HG03066 (cell line): ENCODE measurements at regions not wholly inside any gene's neighbourhood (a gene's known extent, or its start where the extent isn't known, plus 50 kb on each side); places are given as distances from the start of the nearest gene placed in this dataset.
"Not testable (repeated sequence)": the region's sequence is repeated elsewhere in the genome, so short reads cannot be mapped to it uniquely, and the experiment has no call there.

ENCODE experiments used
- ATAC-seq: cut with Tn5 transposase; IDR thresholded peaks from one replicate; pipeline ENCODE4 v1.9.1; 2021; ENCODE audit warnings: low read depth; ENCODE audit not compliant: unreplicated experiment

GRCh38 chr4:38367642-38368174 lies 296.3 kb upstream of the KLF3 start:
- no peak for ATAC-seq

DNA sequence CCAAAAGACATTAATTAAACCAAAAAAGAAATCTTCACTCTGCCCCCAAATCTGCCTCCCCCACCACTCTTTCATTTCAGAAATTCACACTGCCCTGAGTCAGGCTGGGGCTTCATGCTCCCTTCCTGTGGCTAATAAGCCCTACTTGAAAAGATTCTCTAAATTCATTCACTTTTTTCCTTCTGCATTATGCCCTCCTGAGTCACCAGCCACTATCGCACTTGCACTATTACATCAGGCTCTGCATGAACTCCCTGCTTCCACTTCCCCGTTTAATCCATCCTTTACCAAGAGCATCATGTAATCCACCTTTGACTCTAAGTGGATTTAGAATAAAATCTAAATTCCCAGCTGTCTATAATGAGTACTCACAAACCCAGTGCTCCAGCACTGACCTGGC lies 295.4 kb upstream of the KLF3 start:
- no peak for ATAC-seq

- no peak for ATAC-seq
Observed at GRCh38 chr4:38371391-38371851, 292.6 kb upstream of the KLF3 start.

DNA sequence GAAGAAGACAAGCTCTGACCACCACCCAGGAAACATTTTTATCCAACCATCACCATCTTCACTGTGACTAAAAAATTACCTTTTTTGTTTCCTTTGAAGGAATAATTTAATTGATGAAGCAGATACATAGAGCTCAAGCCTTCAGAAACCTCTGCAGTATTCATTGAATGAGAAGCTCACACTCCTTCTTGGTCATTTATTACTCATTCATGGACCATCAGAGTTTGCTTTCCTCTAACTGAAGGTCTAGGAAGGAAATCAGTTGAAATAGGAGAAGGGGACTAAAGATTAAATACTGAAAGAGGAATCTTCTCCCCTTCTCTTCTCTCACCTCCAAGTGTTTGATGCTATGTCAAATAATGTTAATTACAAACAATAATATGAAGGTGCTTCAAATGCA lies 290.6 kb upstream of the KLF3 start:
- ATAC-seq: no peak

- no peak for ATAC-seq
Observed at GRCh38 chr4:38377195-38377594, 286.8 kb upstream of the KLF3 start.

DNA sequence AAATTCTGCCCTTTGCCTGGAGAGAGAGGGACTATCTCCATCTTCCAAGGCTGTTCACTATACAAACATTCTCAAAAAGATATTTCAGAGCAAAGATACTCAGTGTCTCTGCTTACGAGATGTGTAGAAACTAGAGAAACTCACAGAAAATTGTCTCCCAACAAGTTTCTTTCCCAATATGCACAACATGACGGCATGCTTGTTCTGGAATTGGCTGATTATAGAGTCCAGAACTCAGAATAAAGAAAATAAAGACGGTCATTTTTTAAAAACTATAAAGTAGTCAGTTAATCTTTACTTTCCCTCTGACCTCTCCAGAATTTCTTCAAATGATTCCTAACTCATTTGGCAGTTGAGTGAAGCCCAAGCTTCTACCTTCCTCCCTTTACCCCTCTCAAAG lies 285.5 kb upstream of the KLF3 start:
- no peak for ATAC-seq

- ATAC-seq: no peak
Observed at GRCh38 chr4:38381788-38382187, 282.2 kb upstream of the KLF3 start.

- ATAC-seq: no peak
Observed at GRCh38 chr4:38382520-38382919, 281.5 kb upstream of the KLF3 start.

DNA sequence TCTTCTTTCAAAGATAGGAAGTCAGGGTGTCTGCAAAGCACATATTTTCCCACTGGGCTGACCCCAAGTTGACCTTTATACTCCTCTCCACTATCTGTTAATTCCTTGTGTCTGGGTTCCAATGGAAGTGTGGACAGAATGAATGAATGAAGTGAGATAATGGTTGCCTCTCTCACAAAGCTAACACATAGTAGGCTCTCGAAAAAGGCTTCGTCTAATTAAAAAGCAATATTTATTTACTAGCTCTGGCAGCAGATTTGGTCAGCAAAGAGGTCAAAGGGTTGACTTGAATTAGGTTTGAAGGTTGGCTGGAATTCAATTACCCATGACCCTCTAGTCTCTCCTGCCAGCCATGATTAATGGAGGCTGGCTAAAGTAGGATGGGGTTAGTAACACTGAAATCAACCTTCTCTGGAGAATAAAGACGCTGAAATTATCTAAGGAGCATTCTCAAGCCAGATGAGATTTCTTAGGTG lies 280.3 kb upstream of the KLF3 start:
- ATAC-seq: no peak

DNA sequence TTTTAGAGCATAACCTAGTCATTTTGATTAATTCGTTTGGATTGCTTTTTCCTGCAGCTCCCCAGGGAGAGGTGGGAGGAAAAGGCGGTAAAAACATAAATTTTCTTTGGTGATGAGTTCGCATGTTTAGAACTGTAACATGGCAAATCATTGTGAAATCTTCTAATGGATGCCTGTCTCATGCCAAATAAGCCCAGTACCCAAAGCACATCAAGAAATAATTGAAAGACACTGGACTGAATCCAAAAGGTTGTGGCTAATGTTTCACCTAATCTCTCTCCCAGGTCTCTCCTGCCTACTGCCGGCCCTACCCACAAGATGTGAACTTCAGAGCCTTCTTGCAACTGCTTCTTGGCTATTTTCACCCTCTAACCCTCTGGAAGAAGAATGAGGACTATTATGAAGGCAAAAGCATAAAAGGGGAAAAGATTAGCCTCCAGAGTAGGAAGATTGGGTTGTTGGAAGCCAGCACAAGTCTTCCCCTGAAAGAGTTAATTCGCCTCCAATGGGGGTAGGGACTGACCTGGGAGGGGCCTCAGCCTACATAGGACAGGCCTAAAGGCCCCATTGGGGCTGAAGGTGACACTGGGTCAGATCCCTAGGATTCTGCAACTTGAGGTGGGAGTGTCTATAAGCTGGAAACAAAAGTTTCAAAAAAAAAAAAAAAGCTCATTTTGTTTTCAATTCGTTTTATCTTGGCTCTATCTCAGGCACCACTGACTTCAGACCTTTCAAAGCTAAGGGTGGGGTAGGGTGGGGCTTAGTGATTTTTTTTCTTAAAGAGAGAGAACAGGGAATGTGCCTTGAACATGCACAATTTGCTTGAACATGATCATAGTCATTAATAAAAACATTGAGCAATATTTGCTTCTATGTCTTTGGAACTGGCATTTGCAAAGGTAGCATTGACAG lies 278.6 kb upstream of the KLF3 start:
- no peak for ATAC-seq

GRCh38 chr4:38386005-38386551 lies 277.9 kb upstream of the KLF3 start:
- ATAC-seq: no peak

- no peak for ATAC-seq
Observed at GRCh38 chr4:38386654-38387188, 277.3 kb upstream of the KLF3 start.

GRCh38 chr4:38387348-38387747 lies 276.7 kb upstream of the KLF3 start:
- no peak for ATAC-seq

DNA sequence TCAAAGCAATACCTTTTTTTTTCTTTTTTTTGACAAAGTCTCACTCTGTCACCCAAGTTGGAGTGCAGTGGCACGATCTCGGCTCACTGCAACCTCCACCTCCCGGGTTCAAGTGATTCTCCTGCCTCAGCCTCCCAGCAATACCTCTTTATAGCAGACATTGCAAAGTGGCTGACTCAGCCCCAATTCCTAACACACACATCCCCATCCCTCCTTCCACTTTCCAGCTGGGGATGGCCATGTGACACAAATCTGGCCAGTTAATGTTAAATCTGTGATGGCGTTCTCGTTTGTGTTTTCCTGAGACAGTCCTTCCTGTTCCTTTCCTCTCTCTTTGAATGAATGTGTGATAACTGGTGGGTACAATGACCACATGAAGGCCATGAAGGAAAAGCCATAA lies 276.2 kb upstream of the KLF3 start:
- ATAC-seq: no peak

DNA sequence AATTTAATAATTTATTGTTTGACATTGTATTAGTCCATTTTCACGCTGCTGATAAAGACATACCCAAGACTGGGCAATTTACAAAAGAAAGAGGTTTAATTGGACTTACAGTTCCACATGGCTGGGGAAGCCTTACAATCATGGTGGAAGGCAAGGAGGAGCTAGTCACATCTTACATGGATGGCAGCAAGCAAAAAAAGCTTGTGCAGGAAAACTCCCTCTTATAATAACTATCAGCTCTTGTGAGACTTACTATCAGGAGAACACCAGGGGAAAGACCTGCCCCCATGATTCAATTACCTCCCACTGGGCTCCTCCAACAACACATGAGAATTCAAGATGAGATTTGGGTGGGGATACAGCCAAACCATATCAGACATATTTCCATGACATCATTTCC lies 275.1 kb upstream of the KLF3 start:
- ATAC-seq: not testable (repeated sequence)

DNA sequence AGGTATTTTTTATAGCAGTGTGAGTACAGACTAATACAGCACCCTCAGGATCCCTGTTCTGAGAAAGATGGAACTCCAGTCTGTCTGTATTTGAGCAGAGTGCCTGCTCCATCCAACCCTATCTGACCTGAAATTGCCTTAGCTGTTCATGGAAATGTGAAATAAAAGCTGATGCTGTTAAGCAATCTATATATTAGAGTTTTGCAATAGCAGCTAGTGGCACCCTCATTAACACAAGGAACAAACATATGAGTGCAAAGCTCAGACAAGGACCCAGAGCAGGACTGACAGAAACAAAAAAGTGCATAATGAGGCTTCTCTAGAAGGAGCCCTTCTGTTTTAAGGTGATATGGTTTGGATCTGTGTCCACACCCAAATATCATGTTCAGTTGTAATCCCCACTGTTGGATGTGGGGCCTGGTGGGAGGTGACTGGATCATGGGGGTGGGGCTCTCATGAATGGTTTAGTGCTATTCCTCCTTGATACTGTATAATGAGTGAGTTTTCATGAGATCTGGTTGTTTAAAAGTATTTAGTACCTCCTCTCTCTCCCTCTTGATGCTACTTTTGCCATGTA lies 272.9 kb upstream of the KLF3 start:
- no peak for ATAC-seq

- ATAC-seq: no peak
Observed at GRCh38 chr4:38392223-38392855, 271.7 kb upstream of the KLF3 start.

- no peak for ATAC-seq
Observed at GRCh38 chr4:38396091-38396490, 267.9 kb upstream of the KLF3 start.

DNA sequence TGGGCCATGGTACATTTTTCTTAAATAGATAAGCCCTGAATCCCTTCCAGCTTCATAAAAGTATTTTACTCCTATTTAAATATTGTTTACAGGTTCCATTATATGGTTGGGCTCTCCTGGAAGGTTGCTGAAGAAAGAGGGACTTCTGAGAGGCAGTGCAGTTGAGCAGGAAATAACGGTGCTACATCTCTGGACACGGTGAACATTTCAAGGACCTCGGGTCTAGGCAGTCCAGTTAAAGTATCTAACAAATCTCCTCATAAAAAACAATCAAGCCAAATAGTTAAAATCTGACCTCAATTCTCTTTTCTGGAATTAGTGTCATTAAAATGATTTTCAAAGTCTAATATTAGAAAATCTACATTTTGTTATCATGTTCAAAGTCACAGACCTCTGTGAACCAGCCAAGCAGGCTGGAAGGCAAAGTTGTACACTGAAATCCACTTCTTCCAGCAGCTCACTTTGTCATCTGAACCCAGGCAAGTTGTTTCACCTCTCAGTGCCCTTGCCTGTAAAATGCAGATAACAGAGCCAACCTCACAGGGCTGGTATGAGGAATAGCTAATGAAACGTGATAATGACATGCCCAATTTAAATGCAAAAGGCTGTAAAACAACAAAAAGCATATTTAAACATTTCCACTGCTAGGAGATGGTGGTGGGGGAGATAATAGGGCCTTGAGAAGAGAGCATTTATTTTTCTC lies 267.0 kb upstream of the KLF3 start:
- ATAC-seq: no peak

DNA sequence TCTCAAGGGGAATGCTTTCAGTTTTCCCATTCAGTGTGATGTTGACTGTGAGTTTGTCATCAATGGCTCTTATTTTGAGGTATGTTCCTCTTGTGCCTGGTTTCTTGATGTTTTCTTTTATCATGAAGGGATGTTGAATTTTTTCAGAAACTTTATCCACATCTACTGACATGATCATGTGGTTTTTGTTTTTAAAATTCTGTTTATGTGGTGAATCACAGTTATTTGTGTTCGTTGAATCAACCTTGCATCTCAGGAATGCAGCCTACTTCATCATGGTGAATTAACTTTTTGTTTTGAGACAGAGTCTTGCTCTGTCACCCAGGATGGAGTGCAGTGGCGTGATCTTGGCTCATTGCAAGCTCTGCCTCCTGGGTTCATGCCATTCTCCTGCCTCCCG lies 263.1 kb upstream of the KLF3 start:
- no peak for ATAC-seq
